ENCODE measurements at regions not wholly inside any gene's neighbourhood (a gene's known extent, or its start where the extent isn't known, plus 50 kb on each side); places are given as distances from the start of the nearest gene placed in this dataset.

DNA sequence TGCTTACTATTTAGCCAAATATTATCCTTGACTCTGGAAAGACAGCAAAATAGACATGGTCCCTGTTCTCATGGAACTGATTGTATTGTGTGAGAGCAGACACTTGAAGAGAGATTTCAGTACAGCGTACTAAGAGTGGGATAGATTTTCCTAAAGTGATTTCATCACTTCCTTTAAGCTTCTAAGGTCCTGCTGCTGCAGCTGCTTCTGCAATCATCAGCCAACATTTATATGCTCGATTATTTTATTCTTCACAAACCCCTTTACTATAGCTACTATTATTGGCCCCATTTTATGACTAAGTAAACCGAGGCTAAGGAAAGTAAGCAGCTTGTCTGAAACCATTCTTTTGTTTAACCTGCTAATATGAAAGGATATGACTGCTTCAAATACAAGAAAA, 137.7 kb downstream of the SPATA31D1 start:
- TF ChIP-seq, protein P1, sequence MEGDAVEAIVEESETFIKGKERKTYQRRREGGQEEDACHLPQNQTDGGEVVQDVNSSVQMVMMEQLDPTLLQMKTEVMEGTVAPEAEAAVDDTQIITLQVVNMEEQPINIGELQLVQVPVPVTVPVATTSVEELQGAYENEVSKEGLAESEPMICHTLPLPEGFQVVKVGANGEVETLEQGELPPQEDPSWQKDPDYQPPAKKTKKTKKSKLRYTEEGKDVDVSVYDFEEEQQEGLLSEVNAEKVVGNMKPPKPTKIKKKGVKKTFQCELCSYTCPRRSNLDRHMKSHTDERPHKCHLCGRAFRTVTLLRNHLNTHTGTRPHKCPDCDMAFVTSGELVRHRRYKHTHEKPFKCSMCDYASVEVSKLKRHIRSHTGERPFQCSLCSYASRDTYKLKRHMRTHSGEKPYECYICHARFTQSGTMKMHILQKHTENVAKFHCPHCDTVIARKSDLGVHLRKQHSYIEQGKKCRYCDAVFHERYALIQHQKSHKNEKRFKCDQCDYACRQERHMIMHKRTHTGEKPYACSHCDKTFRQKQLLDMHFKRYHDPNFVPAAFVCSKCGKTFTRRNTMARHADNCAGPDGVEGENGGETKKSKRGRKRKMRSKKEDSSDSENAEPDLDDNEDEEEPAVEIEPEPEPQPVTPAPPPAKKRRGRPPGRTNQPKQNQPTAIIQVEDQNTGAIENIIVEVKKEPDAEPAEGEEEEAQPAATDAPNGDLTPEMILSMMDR (IDR thresholded peaks at IDR 0.05; ENCODE audit: low read depth, low read length, poor library complexity, severe bottlenecking) = no peak
- TF ChIP-seq EZH2phosphoT487 (IDR thresholded peaks at IDR 0.05; ENCODE audit: borderline replicate concordance, low read length) = no peak

Measured in DOHH2 (cell line).